Progenitor cell of endocrine pancreas (in vitro differentiated cells): ENCODE measurements at regions not wholly inside any gene's neighbourhood (a gene's known extent, or its start where the extent isn't known, plus 50 kb on each side); places are given as distances from the start of the nearest gene placed in this dataset.

Experiments
- DNase-seq: peaks from one replicate; pipeline ENCODE4 v3.0.0; 2021; ENCODE audit warnings: low spot score; ENCODE audit not compliant: unreplicated experiment
- H3K27ac Mint-ChIP-seq: 2 replicates; pipeline ENCODE4 v1.8.0; 2021; ENCODE audit warnings: mild to moderate bottlenecking, moderate library complexity, mixed read lengths
- H3K27me3 Mint-ChIP-seq: 2 replicates; pipeline ENCODE4 v1.8.0; 2021; ENCODE audit warnings: mixed read lengths
- H3K36me3 Mint-ChIP-seq: 2 replicates; pipeline ENCODE4 v1.8.0; 2022; ENCODE audit warnings: mixed read lengths; ENCODE audit not compliant: insufficient read depth
- H3K4me1 Mint-ChIP-seq: 2 replicates; pipeline ENCODE4 v1.8.0; 2021; ENCODE audit warnings: low read depth, mixed read lengths
- H3K4me3 Mint-ChIP-seq: 2 replicates; pipeline ENCODE4 v1.8.0; 2021; ENCODE audit warnings: low read depth, mild to moderate bottlenecking, moderate library complexity, mixed read lengths
- H3K9me3 Mint-ChIP-seq: 2 replicates; pipeline ENCODE4 v1.8.0; 2021; ENCODE audit warnings: low read depth, mixed read lengths
- CTCF ChIP-seq: fragments of 200-600 bp; sonication (generic); IDR thresholded peaks from one replicate; pipeline ENCODE4 v1.5.0; 2021; ENCODE audit warnings: antibody characterized with exemption, mild to moderate bottlenecking; ENCODE audit not compliant: unreplicated experiment

GRCh38 chr20:21003902-21004301 is 102.3 kb downstream of the LINC00237 start:
- H3K27me3 Mint-ChIP-seq = peaks cover 24% of the 10 kb centered on the region
- peaks cover under 1% of the 10 kb centered on the region for H3K4me1 Mint-ChIP-seq
- H3K9me3 Mint-ChIP-seq = no peaks in the 10 kb centered on the region
- H3K27ac Mint-ChIP-seq = no peak overlapping the region
- TF ChIP-seq CTCF = no peak
- no peak for DNase-seq
- H3K36me3 Mint-ChIP-seq = no peaks in the 10 kb centered on the region
- no peak overlapping the region for H3K4me3 Mint-ChIP-seq

- TF ChIP-seq CTCF = no peak
Measured at GRCh38 chr20:21002486-21002885, 103.7 kb downstream of the LINC00237 start.

GRCh38 chr20:20993372-20993771 is 112.8 kb downstream of the LINC00237 start:
- peaks cover 2% of the 10 kb centered on the region for H3K4me1 Mint-ChIP-seq
- H3K9me3 Mint-ChIP-seq = no peaks in the 10 kb centered on the region
- no peaks in the 10 kb centered on the region for H3K36me3 Mint-ChIP-seq
- H3K4me3 Mint-ChIP-seq = no peak overlapping the region
- no peak for DNase-seq
- peaks cover 73% of the 10 kb centered on the region for H3K27me3 Mint-ChIP-seq
- H3K27ac Mint-ChIP-seq = no peak overlapping the region
- no peak for TF ChIP-seq CTCF

More at GRCh38 chr20:21002486-21002885, 103.7 kb downstream of the LINC00237 start:
- no peak for DNase-seq
- H3K36me3 Mint-ChIP-seq = no peaks in the 10 kb centered on the region
- peaks cover 37% of the 10 kb centered on the region for H3K27me3 Mint-ChIP-seq
- peaks cover 2% of the 10 kb centered on the region for H3K4me1 Mint-ChIP-seq
- H3K27ac Mint-ChIP-seq = no peak overlapping the region
- H3K4me3 Mint-ChIP-seq = no peak overlapping the region
- no peaks in the 10 kb centered on the region for H3K9me3 Mint-ChIP-seq

GRCh38 chr20:20992686-20993360 is 113.3 kb downstream of the LINC00237 start:
- TF ChIP-seq CTCF = no peak
- no peak for DNase-seq
- peaks cover 2% of the 10 kb centered on the region for H3K4me1 Mint-ChIP-seq
- H3K36me3 Mint-ChIP-seq = no peaks in the 10 kb centered on the region
- peaks cover 68% of the 10 kb centered on the region for H3K27me3 Mint-ChIP-seq
- H3K4me3 Mint-ChIP-seq = no peak overlapping the region
- no peaks in the 10 kb centered on the region for H3K9me3 Mint-ChIP-seq
- H3K27ac Mint-ChIP-seq = no peak overlapping the region

GRCh38 chr20:20992277-20992676 is 113.9 kb downstream of the LINC00237 start:
- Mint-ChIP-seq H3K27me3 (peaks cover 67% of the 10 kb centered on the region), H3K9me3 (no peaks in the 10 kb centered on the region)

More at GRCh38 chr20:20992277-20992676, 113.9 kb downstream of the LINC00237 start:
- Mint-ChIP-seq H3K4me1 (peaks cover 2% of the 10 kb centered on the region), H3K27ac (peak overlapping the region; percentile 17), H3K4me3 (no peak overlapping the region), H3K36me3 (no peaks in the 10 kb centered on the region)
- no peak for DNase-seq
- no peak for TF ChIP-seq CTCF
